Breast epithelium (tissue), 3 donors: ENCODE measurements at regions not wholly inside any gene's neighbourhood (a gene's known extent, or its start where the extent isn't known, plus 50 kb on each side); places are given as distances from the start of the nearest gene placed in this dataset.
"Not testable (repeated sequence)": the region's sequence is repeated elsewhere in the genome, so short reads cannot be mapped to it uniquely, and the experiment has no call there.

ENCODE experiments used
- CTCF ChIP-seq, 3 donors: fragments of 450-650 bp; IDR thresholded peaks; one replicate each; pipeline ENCODE4 v1.5.1; 2016 to 2017; ENCODE audit warnings: antibody characterized with exemption in 3 of 3, mild to moderate bottlenecking in 3 of 3, moderate library complexity in 3 of 3
- POLR2A ChIP-seq: fragments of 450-650 bp; IDR thresholded peaks from one replicate; pipeline ENCODE4 v1.6.1; 2016; ENCODE audit warnings: antibody characterized with exemption, mild to moderate bottlenecking, moderate library complexity
- POLR2AphosphoS5 ChIP-seq, 3 donors: sonication (generic); formaldehyde crosslinking; IDR thresholded peaks; one replicate each; pipeline ENCODE4 v1.6.1; 2017; ENCODE audit warnings: antibody characterized with exemption in 3 of 3

GRCh38 chr16:16627865-16628264, 248.9 kb downstream of the NPIPA7 start:
- TF ChIP-seq CTCF (IDR thresholded peaks at IDR 0.05); POLR2A; POLR2AphosphoS5 (IDR thresholded peaks at IDR 0.05): not testable (repeated sequence)
